NCI-H2107 treated with DMSO at 0.1 percent for 48 hours (cell line): ENCODE measurements at regions not wholly inside any gene's neighbourhood (a gene's known extent, or its start where the extent isn't known, plus 50 kb on each side); places are given as distances from the start of the nearest gene placed in this dataset.
"Not testable (repeated sequence)": the region's sequence is repeated elsewhere in the genome, so short reads cannot be mapped to it uniquely, and the experiment has no call there.

ENCODE experiments used
- DNase-seq: peaks from one replicate; lab custom pipeline; 2025; ENCODE audit not compliant: unreplicated experiment; lab: John Stamatoyannopoulos, UW

DNA sequence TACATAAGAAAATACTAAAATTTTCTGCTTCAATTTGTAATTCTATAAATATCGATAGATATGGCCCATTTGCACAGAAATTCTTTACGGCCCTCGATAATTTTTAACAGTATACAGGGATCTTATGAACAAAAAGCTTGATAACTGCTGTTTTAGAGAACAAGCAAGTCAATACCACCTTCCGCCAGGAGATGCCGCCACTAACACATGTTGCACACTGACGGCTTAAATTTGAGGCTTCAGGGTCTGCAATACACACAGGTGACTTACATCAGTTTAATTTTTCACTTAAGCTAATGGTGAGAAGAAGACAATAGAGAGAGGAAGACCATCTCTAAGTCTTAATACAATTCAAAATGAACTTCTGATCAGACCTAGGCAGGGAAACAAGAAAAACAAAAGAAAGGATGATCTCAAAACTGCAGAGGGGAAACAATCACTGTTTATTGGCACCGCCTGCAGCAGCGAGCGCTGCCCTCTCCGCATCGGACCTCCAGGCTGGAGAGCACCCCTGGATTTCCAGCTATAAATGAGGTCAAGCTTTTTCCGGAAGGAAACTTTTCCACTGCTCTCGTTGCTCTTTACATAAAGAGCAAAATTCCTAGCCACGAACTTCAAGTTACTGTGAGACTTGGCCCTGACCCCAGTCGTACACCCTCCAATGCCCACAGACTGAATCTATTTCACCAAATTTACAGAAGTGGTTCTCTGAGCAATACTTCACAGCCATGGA is 53.9 kb downstream of the OTOR start:
- DNase-seq, result peak; percentile 31

DNA sequence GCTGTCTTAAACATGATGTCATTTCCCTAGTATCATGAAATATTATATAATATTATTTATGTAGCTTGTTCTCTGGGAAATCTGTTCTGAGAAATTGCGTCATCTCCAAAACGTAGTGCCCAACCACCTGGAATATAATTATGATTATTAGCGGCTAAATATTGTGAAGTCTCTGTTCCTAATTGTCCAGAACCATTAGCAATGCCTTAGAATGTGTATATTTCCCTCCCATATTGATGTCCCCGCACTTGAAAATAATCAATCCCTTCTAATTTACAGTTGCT is 54.4 kb downstream of the OTOR start:
- DNase-seq, result no peak

- peak; percentile 25 for DNase-seq
Observed at GRCh38 chr20:16803965-16804792, 56.0 kb downstream of the OTOR start.

- no peak for DNase-seq
Observed at GRCh38 chr20:16804793-16805187, 56.6 kb downstream of the OTOR start.

GRCh38 chr20:16806061-16806460 is 57.9 kb downstream of the OTOR start:
- DNase-seq, result no peak

GRCh38 chr20:16806886-16807285 is 58.7 kb downstream of the OTOR start:
- no peak for DNase-seq

DNA sequence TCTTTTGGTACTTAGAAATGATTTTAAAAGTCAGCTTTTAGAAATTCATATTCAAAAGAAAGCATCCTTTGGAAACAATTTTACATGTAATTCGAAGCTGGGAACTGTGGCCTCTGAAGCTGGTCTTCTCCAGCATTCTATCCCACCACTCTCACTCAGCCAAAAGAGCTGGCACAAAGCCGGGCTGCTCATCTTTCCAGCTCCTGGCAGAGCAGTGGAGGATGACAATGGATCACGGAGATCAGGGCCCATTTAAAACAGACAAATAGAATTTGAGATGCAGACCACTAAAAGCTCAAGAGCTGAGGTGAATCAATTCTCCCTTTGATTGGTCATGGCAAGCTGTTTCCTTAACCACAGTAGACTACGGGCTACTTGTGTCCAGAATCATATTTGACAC is 60.6 kb downstream of the OTOR start:
- no peak for DNase-seq

GRCh38 chr20:16810216-16810615 is 62.1 kb downstream of the OTOR start:
- no peak for DNase-seq

DNA sequence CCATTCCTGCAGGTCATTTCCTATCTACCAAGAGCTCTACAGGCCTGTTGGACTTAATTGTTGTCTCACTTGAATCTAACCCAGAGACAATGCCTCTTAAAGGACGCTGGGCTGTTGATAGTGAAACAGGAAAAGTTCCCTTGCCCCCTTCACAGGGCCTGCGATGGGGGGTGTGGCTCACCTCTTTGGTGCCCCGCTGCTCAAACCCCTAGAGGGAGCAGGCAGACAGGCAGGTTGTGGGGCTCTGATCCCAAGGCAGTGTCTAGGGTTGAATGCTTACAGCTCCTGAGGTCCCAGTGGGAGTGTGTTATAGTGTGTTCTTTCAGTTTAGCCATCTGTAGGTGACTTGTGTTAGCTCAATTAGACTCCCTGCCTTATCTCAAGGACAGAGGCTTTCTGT is 68.0 kb downstream of the OTOR start:
- DNase-seq, result no peak

DNA sequence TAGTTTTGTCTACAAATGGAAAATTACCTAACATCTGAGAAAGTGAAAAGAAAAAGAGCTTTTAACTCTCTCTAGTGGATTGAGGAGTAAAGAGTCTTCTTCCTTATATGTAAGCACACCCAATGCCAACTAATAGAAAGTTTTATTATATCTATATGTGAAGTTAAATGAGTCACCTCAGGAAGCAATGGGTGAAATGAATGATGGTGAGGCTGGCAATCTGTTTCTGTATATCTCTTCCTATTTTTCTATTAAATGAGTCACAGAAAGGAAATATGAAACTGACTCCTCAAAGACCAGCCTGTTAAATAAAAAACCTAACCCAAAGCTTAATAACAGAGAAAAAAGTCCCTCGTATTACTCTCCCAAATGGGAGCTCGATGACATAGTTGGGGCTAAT is 71.3 kb downstream of the OTOR start:
- DNase-seq, result no peak

- DNase-seq, result peak; percentile 6
Observed at GRCh38 chr20:16821211-16822089, 73.3 kb downstream of the OTOR start.

GRCh38 chr20:16824664-16825063 is 76.5 kb downstream of the OTOR start:
- no peak for DNase-seq

GRCh38 chr20:16828666-16829305 is 80.6 kb downstream of the OTOR start:
- DNase-seq, result no peak

DNA sequence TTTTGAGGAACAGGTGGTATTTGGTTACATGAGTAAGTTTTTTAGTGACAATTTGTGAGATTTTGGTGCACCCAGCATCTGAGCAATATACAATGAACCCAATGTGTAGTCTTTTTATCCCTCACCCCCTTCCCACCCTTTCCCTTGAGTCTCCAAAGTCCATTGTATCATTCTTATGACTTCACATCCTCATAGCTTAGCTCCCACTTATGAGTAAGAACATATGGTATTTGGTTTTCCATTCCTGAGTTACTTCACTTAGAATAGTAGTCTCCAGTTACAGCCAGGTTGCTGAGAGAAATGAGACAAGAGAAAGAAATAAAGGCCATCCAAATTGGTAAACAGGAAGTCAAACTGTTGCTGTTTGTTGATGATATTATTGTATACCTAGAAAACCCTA is 87.5 kb downstream of the OTOR start:
- DNase-seq, result not testable (repeated sequence)

DNA sequence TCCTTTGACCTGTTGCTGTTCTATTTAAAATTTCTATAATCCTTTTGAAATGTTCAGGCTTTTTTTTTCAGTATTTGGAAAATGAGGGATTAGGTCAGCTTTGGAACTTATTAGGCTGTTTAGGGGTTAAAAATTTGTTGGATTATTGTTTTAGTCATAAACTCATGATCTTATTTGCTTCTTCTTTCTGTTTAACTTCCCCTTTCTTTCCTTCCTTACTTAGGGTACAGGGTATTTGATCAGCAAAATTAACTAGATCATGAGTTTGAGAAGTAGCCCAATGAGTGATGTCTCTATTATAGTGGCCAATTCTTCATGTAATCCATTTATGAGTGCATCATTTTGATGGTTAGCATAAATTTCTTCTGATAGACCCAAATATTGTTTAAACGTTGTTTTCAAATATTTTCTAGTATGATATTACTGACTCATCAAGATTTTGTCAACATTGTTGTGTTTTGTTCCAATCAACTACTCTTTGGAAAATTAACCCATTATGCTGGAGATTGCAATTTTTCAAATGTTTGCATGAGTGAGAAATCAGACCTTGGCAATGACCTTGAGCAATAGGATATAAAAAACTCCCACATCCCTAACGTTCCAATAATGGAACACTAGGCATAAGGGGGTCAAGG is 94.4 kb downstream of the OTOR start:
- no peak for DNase-seq

DNA sequence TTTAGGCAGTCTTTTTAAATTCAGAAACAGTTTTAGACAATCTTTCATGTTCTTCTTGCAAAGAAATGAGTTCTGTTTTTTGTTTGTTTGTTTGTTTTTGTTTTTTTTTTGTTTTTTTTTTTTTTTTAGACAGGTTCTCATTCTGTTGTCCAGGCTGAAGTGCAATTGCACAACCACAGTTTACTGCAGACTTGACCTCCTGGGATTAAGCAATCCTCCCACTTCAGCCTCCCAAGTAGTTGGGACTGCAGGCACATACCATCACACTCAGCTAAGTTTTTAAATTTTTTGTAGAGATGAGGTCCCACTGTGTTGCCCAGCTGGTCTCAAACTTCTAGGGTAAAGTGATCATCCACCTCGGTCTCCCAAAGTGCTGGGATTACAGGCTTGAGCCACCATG is 96.2 kb downstream of the OTOR start:
- no peak for DNase-seq

GRCh38 chr20:16846006-16846405 is 97.8 kb downstream of the OTOR start:
- no peak for DNase-seq

GRCh38 chr20:16848061-16848460 is 99.9 kb downstream of the OTOR start:
- no peak for DNase-seq

DNA sequence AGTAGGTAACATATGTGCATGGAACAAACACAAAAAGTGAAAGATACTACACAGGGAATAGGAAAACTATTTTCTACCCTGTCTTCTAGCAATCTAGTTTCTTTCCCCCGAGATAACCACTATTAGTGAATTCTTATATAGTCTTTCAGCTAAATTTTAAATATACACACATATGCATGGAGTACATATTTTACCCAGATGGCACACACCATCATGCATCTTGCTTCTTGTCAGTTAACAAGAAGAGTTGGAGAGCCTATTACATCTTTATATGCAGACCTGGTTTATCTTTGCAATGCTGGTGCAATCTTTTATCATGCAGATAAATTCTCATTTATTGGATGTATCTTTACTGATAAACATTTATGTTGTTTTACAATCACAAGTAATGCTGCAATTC is 100.4 kb downstream of the OTOR start:
- DNase-seq, result no peak

DNA sequence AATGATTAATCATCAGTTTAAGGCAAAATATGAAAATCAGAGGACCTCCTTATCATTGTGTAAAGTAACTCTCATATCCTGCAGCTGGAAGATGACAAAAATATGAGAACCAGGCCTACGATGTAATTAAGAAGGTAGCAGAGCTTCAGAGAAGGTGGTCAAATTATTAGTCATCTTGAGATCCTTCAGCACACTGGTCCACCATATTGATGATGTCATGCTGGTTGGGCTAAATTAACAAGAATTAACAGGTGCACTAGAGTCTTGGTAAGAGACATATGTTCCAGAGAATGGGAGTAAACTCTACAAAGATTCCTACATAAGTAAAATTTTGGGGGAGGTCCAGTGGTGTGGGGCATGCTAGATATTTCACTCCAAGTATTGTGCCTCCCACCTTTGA is 112.8 kb downstream of the OTOR start:
- DNase-seq, result no peak

- DNase-seq, result no peak
Observed at GRCh38 chr20:16861708-16862107, 113.5 kb downstream of the OTOR start.
